ENCODE measurements at regions not wholly inside any gene's neighbourhood (a gene's known extent, or its start where the extent isn't known, plus 50 kb on each side); places are given as distances from the start of the nearest gene placed in this dataset.

GRCh38 chr20:2203436-2203835 is 92.4 kb upstream of the TGM3 start:
- TF ChIP-seq BHLHE40 (IDR thresholded peaks at IDR 0.05; ENCODE audit: borderline replicate concordance): no peak
- no peak for TF ChIP-seq SUZ12 (IDR thresholded peaks at IDR 0.05)
- no peak for TF ChIP-seq ARNT (IDR thresholded peaks at IDR 0.05)
- no peak for TF ChIP-seq CTBP1 (IDR thresholded peaks at IDR 0.05; ENCODE audit: borderline replicate concordance)
- TF ChIP-seq NFRKB (IDR thresholded peaks at IDR 0.05): no peak
- TF ChIP-seq FOXK2 (IDR thresholded peaks at IDR 0.05): no peak
- no peak for TF ChIP-seq LEF1 (IDR thresholded peaks at IDR 0.05; ENCODE audit: borderline replicate concordance)
- no peak for TF ChIP-seq FOXA1 (IDR thresholded peaks at IDR 0.05)
- TF ChIP-seq SP1 (IDR thresholded peaks at IDR 0.05): no peak
- TF ChIP-seq FOXM1 (IDR thresholded peaks at IDR 0.05; ENCODE audit: borderline replicate concordance): no peak
- TF ChIP-seq ELF4 (IDR thresholded peaks at IDR 0.05): no peak
- TF ChIP-seq, protein P1, sequence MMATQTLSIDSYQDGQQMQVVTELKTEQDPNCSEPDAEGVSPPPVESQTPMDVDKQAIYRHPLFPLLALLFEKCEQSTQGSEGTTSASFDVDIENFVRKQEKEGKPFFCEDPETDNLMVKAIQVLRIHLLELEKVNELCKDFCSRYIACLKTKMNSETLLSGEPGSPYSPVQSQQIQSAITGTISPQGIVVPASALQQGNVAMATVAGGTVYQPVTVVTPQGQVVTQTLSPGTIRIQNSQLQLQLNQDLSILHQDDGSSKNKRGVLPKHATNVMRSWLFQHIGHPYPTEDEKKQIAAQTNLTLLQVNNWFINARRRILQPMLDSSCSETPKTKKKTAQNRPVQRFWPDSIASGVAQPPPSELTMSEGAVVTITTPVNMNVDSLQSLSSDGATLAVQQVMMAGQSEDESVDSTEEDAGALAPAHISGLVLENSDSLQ (IDR thresholded peaks at IDR 0.05): no peak
- TF ChIP-seq ZNF384 (IDR thresholded peaks at IDR 0.05): no peak
- no peak for DNase-seq (ENCODE audit: extremely low spot score)
- CTCF ChIA-PET: no interaction called here
- POLR2A ChIA-PET: no interaction called here

DNA sequence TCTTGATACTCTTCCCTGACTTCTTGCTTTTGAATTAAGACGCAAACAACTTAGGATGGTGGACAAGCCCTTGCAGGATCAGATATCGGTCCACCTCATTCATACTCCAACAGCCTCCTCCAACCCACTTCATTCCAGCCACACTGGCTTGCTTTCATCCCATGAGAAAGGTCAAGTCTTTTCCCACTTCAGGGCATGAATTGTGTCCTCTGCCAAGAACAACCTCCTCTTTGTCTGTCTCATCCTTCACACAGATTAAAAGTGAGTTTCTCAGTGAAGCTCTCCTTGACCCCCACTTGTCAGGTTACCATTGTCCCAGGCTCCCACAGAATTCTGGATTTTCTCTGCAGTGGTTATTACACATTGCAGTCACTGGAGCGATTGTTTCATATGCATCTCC is 91.8 kb upstream of the TGM3 start:
- CTCF ChIA-PET: no interaction called here
- no peak for TF ChIP-seq BHLHE40 (IDR thresholded peaks at IDR 0.05; ENCODE audit: borderline replicate concordance)
- no peak for TF ChIP-seq FOXA1 (IDR thresholded peaks at IDR 0.05)
- TF ChIP-seq LEF1 (IDR thresholded peaks at IDR 0.05; ENCODE audit: borderline replicate concordance): no peak
- TF ChIP-seq ARNT (IDR thresholded peaks at IDR 0.05): no peak
- TF ChIP-seq FOXK2 (IDR thresholded peaks at IDR 0.05): no peak
- TF ChIP-seq SUZ12 (IDR thresholded peaks at IDR 0.05): no peak
- no peak for TF ChIP-seq NFRKB (IDR thresholded peaks at IDR 0.05)
- TF ChIP-seq FOXM1 (IDR thresholded peaks at IDR 0.05; ENCODE audit: borderline replicate concordance): no peak
- no peak for TF ChIP-seq ZNF384 (IDR thresholded peaks at IDR 0.05)
- TF ChIP-seq L3MBTL2 (conservative IDR thresholded peaks at IDR 0.05): no peak
- no peak for TF ChIP-seq SP1 (IDR thresholded peaks at IDR 0.05)
- no peak for TF ChIP-seq HDGF (IDR thresholded peaks at IDR 0.05; ENCODE audit: borderline replicate concordance)
- DNase-seq (ENCODE audit: extremely low spot score): no peak
- POLR2A ChIA-PET: no interaction called here

- no peak for TF ChIP-seq SUZ12 (IDR thresholded peaks at IDR 0.05)
- peak; percentile 94 for TF ChIP-seq L3MBTL2 (conservative IDR thresholded peaks at IDR 0.05)
- ChIA-PET POLR2A (interaction anchor here (1.1 kb wide), 1 partner anchor 457 kb away, joined by 3 read pairs; the partner anchor contains the start of gene IDH3B), CTCF (interaction anchor here (0.5 to 2.4 kb wide), 11 partner anchors 10 to 254 kb away, joined by 3 to 13 read pairs (median 3); no protein-coding TSS in a partner anchor)
- DNase-seq (ENCODE audit: extremely low spot score): peak; percentile 84
Observed at GRCh38 chr20:2206957-2207769, 88.6 kb upstream of the TGM3 start.

DNA sequence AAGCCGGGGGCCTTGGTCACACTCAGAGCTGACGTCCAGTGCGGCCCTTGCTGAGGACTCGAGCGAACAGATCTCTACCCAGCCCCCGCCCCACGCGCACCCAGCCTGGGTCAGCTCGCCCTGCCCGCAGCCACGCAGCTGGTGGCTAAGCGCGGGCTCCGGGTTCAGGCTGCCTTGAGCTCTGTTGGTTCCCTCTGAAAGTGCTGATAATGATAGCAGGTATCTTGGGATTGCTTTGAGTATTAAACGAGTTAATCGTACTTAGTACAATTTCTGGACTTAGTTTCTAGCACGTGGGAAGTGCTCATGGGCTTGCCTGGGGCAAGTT is 88.1 kb upstream of the TGM3 start:
- ChIA-PET POLR2A (interaction anchor here (1.1 kb wide), 1 partner anchor 457 kb away, joined by 3 read pairs; the partner anchor contains the start of gene IDH3B), CTCF (interaction anchor here (0.5 to 2.4 kb wide), 14 partner anchors 10 to 530 kb away, joined by 3 to 13 read pairs (median 3); no protein-coding TSS in a partner anchor)
- DNase-seq (ENCODE audit: extremely low spot score): no peak
- TF ChIP-seq L3MBTL2 (conservative IDR thresholded peaks at IDR 0.05): no peak
- no peak for TF ChIP-seq FOXM1 (IDR thresholded peaks at IDR 0.05; ENCODE audit: borderline replicate concordance)
- TF ChIP-seq FOXA1 (IDR thresholded peaks at IDR 0.05): no peak
- TF ChIP-seq FOXK2 (IDR thresholded peaks at IDR 0.05): no peak
- TF ChIP-seq NFRKB (IDR thresholded peaks at IDR 0.05): no peak
- TF ChIP-seq TARDBP (IDR thresholded peaks at IDR 0.05): no peak
- TF ChIP-seq LEF1 (IDR thresholded peaks at IDR 0.05; ENCODE audit: borderline replicate concordance): no peak
- TF ChIP-seq ARNT (IDR thresholded peaks at IDR 0.05): no peak
- TF ChIP-seq CTBP1 (IDR thresholded peaks at IDR 0.05; ENCODE audit: borderline replicate concordance): no peak
- TF ChIP-seq, protein P1 (IDR thresholded peaks at IDR 0.05): no peak
- no peak for TF ChIP-seq ELF4 (IDR thresholded peaks at IDR 0.05)
- no peak for TF ChIP-seq BHLHE40 (IDR thresholded peaks at IDR 0.05; ENCODE audit: borderline replicate concordance)

DNA sequence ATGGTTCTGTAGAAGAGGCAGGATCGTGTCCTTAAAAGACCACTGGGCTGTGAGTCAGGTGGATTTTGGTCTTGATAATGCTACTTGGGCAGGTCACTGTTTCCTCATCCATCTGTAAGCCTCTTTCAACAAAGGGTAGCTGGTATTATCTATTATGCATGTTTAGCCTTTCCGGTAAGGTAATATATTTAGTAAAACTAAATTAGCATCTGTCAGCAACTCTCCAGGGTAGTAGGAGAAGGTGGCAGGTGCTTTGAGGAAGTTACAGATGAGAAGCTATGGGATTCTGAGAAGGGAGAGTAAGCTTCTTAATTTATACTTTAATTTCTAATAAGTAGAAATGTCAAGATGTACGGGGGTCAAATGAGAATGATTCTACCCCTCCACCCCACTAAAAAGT is 86.9 kb upstream of the TGM3 start:
- POLR2A ChIA-PET: no interaction called here
- TF ChIP-seq L3MBTL2 (conservative IDR thresholded peaks at IDR 0.05) (no peak), ARNT (IDR thresholded peaks at IDR 0.05) (no peak), ELF4 (IDR thresholded peaks at IDR 0.05) (no peak), SUZ12 (IDR thresholded peaks at IDR 0.05) (no peak), NFRKB (IDR thresholded peaks at IDR 0.05) (no peak), HDGF (IDR thresholded peaks at IDR 0.05; ENCODE audit: borderline replicate concordance) (no peak), FOXM1 (IDR thresholded peaks at IDR 0.05; ENCODE audit: borderline replicate concordance) (no peak), BHLHE40 (IDR thresholded peaks at IDR 0.05; ENCODE audit: borderline replicate concordance) (no peak), CTBP1 (IDR thresholded peaks at IDR 0.05; ENCODE audit: borderline replicate concordance) (no peak), FOXA1 (IDR thresholded peaks at IDR 0.05) (no peak), SP1 (IDR thresholded peaks at IDR 0.05) (no peak), FOXK2 (IDR thresholded peaks at IDR 0.05) (no peak), TARDBP (IDR thresholded peaks at IDR 0.05) (no peak), LEF1 (IDR thresholded peaks at IDR 0.05; ENCODE audit: borderline replicate concordance) (no peak), ZNF384 (IDR thresholded peaks at IDR 0.05) (no peak)
- TF ChIP-seq, protein P1 (IDR thresholded peaks at IDR 0.05): no peak
- CTCF ChIA-PET: interaction anchor here (1.5 to 2.4 kb wide), 2 partner anchors 17 to 148 kb away, joined by 3 to 9 read pairs; no protein-coding TSS in a partner anchor
- DNase-seq (ENCODE audit: extremely low spot score): no peak
